Fibroblast of gingiva (primary cell): ENCODE measurements at regions not wholly inside any gene's neighbourhood (a gene's known extent, or its start where the extent isn't known, plus 50 kb on each side); places are given as distances from the start of the nearest gene placed in this dataset.

Source experiments
- DNase-seq: peaks from one replicate; pipeline ENCODE4 v3.0.0-alpha.2; 2011; ENCODE audit warnings: low read depth

- no peak for DNase-seq
These were observed 414.0 kb upstream of the FANCL start for GRCh38 chr2:58655152-58655551.

GRCh38 chr2:58651930-58652329 lies 410.8 kb upstream of the FANCL start:
- no peak for DNase-seq

DNA sequence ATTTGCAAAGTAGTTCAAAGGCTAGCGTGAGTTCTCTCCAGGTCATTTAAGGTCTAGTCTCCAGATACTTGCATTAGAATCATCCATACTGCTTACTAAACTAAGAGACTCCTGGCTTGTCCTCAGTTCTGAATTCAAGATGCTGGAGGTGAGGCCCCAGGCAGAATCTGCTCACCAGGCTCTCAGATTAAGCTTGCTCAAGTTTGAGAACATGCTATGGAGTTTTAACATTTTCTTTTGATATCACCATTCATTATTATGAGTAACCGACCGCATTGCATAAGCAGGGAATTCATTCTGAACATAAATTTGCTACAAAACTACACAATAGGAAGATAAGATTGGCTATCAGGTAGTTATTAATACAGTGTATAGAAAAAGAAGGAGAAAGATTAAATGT lies 409.7 kb upstream of the FANCL start:
- no peak for DNase-seq

DNA sequence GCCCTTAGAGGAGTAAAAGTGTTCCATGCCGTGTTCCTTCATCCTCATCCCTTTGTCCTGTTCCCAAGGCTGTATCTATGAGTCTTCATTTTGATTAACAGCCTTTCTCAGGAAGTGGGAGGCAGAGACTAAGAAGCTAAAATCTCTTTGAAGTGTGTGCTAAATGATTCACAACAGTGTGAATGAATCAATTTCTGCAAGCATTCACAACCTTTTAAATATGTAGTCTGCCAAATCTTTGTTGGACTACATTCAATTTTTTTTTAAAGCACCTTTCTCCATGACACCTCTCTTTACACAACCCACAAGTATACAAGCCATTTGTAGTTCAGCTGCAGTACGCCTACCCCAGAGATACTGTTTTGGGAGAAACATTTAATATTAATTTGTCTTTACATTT lies 408.6 kb upstream of the FANCL start:
- no peak for DNase-seq

- DNase-seq, result no peak
These were observed 403.9 kb upstream of the FANCL start for GRCh38 chr2:58645017-58645416.

DNA sequence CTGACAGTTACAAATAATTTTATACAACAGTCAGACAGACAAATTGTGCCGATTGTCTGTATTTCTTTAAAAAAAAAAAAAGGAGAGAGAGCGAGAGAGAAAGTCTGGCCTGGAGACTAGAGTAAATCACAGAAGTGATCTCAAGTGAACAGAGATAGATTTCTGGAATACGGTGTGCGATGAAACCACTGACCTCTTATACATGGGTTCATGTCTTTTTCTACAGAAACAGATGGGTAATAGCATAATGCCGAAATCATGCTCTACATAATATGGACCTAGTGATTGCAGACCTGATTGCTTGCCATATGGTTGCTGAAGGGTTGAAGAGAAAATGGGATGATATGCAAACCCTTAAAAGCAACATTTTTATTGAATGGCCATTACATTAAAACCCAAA lies 403.3 kb upstream of the FANCL start:
- DNase-seq, result no peak

- DNase-seq, result no peak
These were observed 399.9 kb upstream of the FANCL start for GRCh38 chr2:58641001-58641400.

- no peak for DNase-seq
These were observed 398.9 kb upstream of the FANCL start for GRCh38 chr2:58640042-58640441.

DNA sequence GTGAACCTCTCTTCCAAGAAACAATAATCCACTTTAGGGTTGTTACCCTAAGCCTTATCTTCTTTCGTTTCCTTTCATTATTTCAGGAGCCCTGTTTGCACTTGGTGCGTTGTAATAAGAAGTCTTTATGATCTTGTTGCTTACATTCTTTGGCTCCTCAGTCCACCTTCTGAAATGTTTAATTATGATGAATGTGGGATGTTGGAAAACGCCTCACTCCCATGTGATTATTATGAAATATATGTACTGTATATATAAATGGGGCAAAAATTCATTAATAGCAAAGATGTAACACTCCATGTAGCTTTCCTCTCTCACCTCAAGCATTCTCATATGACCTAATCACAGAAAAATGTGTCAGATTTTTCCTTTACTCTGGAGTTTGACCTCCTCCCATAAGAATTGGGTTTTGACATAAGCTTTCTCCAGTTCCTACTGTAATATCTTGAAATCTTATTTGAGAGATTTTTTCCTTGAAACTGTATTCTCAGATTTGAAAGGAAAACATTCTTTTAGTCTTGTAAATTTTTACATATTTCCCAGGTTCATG lies 397.2 kb upstream of the FANCL start:
- DNase-seq, result no peak

DNA sequence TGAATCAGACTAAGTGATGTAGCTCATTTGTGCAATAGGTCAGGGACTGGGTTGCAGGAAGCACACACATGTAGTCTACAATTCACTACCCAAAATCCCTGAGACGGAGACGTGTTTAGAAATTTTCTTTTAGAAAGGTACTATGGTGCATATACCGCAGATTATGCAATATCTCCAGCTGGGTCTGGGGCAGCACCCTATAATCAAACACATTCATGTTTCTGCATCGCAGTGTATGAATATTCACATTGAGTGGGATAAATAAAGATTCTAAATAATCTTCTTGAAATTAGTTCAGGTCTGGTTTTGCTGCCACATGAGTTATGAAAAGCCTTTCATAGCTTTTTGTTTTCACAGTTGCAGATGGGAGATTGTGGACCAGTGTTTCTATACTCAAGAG lies 395.7 kb upstream of the FANCL start:
- DNase-seq, result no peak

GRCh38 chr2:58635801-58636375 lies 394.8 kb upstream of the FANCL start:
- no peak for DNase-seq

DNA sequence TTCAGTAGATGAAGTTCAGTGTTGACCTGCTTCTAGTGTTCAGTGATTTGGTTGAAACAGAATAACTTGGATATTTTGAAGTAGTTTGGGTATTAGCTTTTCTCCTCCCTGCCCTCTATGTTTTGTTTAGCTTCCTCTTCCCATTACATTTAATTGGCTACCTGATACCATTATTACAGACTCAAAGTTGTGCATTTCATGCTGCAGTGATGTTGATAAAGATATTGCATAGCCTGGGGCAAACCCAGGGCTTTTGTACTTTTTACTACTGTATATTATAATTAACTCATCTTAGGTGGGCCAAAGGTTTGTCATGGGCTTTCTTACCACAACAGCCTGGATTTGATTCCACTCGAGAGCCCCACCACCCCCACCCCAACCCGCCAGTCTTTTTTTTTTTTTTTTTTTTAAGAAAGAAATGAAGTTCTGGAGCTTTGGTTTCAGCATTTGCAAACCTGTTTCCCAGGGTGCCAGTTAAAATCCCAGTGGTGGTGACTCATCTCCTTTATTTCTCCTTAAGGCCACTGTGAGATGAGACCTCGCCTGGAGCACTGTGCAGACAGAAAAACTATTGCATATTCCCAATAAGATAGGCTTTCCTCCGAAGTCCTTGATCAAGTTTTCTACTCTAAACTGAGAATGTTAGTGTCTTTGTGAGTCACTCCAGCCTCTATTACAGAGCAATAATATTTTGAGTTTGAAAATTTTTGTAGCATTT lies 393.7 kb upstream of the FANCL start:
- no peak for DNase-seq

- peak; percentile 4 for DNase-seq
These were observed 392.7 kb upstream of the FANCL start for GRCh38 chr2:58633613-58634365.

- DNase-seq, result peak; percentile 2
These were observed 390.9 kb upstream of the FANCL start for GRCh38 chr2:58631986-58632385.

- DNase-seq, result peak; percentile 11
These were observed 388.5 kb upstream of the FANCL start for GRCh38 chr2:58629545-58630119.

- no peak for DNase-seq
These were observed 379.8 kb upstream of the FANCL start for GRCh38 chr2:58620896-58621295.

- peak; percentile 6 for DNase-seq
These were observed 379.0 kb upstream of the FANCL start for GRCh38 chr2:58620093-58620492.

DNA sequence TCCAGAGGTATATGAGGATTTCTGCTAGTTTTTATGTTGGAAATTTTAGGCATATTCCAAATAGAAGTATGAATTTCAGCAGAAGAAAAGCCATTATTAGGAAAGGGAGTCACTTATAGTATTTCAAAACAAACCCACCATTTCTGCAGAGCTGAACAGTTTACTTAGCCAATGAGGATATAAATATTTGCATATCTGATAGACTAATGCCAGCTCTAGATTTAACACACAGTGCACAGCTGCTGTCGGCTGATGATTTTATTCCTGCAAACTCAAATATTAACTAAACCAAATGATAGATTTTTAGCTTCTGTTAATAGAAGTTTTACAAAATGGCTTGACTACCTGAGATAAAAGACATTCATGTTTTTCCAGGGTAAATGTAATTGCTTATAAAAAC lies 375.8 kb upstream of the FANCL start:
- no peak for DNase-seq

GRCh38 chr2:58614219-58614618 lies 373.1 kb upstream of the FANCL start:
- DNase-seq, result no peak

DNA sequence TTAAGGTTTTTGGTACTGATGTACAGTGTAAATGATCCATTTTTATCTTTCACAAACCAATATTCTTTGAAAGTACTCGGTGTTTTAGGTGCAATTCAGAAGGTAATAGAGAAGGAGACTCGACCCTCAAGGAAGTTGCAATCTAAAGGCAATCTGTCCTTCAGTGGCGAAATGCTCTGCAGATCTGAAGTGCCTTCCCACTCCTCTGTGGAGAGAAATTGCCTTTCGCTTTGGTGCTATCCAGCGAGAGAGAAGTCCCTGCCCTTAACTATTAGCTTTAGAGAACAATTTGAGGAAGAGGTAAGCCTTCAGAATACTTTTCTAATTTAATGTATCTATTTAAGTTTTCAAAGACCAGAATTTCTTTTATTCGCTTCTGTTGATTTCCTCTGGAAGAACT lies 371.8 kb upstream of the FANCL start:
- DNase-seq, result no peak

DNA sequence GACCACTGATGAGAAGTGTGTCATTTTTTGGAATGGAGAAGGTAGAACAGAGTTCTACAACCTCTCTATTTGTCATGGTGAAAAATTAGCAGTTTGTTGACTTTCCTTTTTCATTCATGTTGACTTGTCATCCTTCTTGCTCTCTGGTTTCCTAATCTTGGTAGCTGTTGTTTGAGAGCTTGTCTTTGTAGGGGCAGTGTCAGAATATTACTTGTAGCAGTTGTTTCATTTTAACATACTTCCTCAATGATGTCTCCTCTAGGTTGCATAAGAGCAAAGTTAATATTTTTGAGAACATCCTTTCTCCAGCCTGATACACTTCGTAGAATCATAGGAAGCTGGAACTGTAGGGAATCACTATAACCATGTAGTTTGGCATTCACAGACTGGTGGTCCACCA lies 368.2 kb upstream of the FANCL start:
- no peak for DNase-seq

- no peak for DNase-seq
These were observed 367.0 kb upstream of the FANCL start for GRCh38 chr2:58608146-58608545.

DNA sequence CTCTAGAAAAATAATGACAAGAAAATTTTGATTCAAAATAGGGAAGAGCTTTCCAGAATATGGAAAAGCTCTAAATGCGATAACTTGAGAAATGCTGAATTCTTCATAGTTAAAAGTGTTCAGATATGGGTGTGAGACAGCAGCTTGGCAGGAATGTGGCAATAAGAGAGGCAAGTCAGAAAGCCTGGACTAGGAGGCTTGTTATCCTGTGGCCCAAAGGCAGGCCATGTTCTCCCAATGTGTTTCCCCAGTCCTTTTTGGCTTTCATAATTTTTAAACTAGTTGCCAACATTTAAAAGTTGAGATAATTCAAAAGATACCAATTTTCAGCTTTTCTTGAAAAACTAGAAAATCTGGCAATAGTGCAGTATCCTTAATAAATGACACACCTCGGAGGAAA lies 366.3 kb upstream of the FANCL start:
- DNase-seq, result no peak
